ENCODE measurements at regions not wholly inside any gene's neighbourhood (a gene's known extent, or its start where the extent isn't known, plus 50 kb on each side); places are given as distances from the start of the nearest gene placed in this dataset.
"Not testable (repeated sequence)": the region's sequence is repeated elsewhere in the genome, so short reads cannot be mapped to it uniquely, and the experiment has no call there.

GRCh38 chr5:116862632-116863455 is 288.2 kb upstream of the SEMA6A start:
- POLR2A ChIA-PET: no interaction called here

DNA sequence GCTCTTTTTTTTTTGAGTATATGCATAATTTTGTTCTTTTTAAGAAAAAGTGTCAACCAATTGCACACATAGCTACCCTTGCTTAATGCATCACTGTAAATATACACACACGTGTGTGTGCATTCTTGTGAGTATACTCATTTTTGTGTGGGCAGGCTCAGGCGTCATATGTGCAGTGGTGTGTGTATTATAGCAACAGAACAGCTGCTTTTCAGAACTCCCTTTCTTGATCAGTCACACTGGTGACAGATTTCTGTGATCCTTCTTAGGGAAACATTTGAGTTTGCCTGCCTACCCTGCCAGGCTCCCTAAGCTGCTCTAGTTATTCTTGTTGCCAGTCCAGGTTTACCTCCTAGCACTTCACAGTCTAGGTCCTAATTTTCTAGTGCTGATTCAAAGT is 287.0 kb upstream of the SEMA6A start:
- TF ChIP-seq LEF1 (IDR thresholded peaks at IDR 0.05; ENCODE audit: borderline replicate concordance): no peak
- no peak for TF ChIP-seq ELF4 (IDR thresholded peaks at IDR 0.05)
- no peak for TF ChIP-seq CTBP1 (IDR thresholded peaks at IDR 0.05; ENCODE audit: borderline replicate concordance)
- TF ChIP-seq ARNT (IDR thresholded peaks at IDR 0.05): no peak
- TF ChIP-seq SP1 (IDR thresholded peaks at IDR 0.05): no peak
- no peak for TF ChIP-seq BHLHE40 (IDR thresholded peaks at IDR 0.05; ENCODE audit: borderline replicate concordance)
- no peak for TF ChIP-seq FOXM1 (IDR thresholded peaks at IDR 0.05; ENCODE audit: borderline replicate concordance)
- TF ChIP-seq HDGF (IDR thresholded peaks at IDR 0.05; ENCODE audit: borderline replicate concordance): no peak
- TF ChIP-seq TARDBP (IDR thresholded peaks at IDR 0.05): no peak
- no peak for TF ChIP-seq FOXK2 (IDR thresholded peaks at IDR 0.05)
- TF ChIP-seq, protein P1, sequence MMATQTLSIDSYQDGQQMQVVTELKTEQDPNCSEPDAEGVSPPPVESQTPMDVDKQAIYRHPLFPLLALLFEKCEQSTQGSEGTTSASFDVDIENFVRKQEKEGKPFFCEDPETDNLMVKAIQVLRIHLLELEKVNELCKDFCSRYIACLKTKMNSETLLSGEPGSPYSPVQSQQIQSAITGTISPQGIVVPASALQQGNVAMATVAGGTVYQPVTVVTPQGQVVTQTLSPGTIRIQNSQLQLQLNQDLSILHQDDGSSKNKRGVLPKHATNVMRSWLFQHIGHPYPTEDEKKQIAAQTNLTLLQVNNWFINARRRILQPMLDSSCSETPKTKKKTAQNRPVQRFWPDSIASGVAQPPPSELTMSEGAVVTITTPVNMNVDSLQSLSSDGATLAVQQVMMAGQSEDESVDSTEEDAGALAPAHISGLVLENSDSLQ (IDR thresholded peaks at IDR 0.05): no peak
- TF ChIP-seq L3MBTL2 (conservative IDR thresholded peaks at IDR 0.05): no peak
- no peak for TF ChIP-seq SUZ12 (IDR thresholded peaks at IDR 0.05)
- no peak for TF ChIP-seq ZNF384 (IDR thresholded peaks at IDR 0.05)
- TF ChIP-seq NFRKB (IDR thresholded peaks at IDR 0.05): no peak
- no peak for TF ChIP-seq FOXA1 (IDR thresholded peaks at IDR 0.05)
- no peak for DNase-seq (ENCODE audit: extremely low spot score)
- CTCF ChIA-PET: interaction anchor here (0.6 to 0.7 kb wide), 2 partner anchors 19 to 42 kb away, joined by 3 to 4 read pairs; no protein-coding TSS in a partner anchor
- POLR2A ChIA-PET: no interaction called here

More at GRCh38 chr5:116862632-116863455, 288.2 kb upstream of the SEMA6A start:
- CTCF ChIA-PET: interaction anchor here (0.6 kb wide), 1 partner anchor 82 kb away, joined by 3 read pairs; no protein-coding TSS in a partner anchor
- no peak for DNase-seq (ENCODE audit: extremely low spot score)
- no peak for TF ChIP-seq L3MBTL2 (conservative IDR thresholded peaks at IDR 0.05)
- no peak for TF ChIP-seq HDGF (IDR thresholded peaks at IDR 0.05; ENCODE audit: borderline replicate concordance)
- no peak for TF ChIP-seq CTBP1 (IDR thresholded peaks at IDR 0.05; ENCODE audit: borderline replicate concordance)
- TF ChIP-seq BHLHE40 (IDR thresholded peaks at IDR 0.05; ENCODE audit: borderline replicate concordance): no peak

DNA sequence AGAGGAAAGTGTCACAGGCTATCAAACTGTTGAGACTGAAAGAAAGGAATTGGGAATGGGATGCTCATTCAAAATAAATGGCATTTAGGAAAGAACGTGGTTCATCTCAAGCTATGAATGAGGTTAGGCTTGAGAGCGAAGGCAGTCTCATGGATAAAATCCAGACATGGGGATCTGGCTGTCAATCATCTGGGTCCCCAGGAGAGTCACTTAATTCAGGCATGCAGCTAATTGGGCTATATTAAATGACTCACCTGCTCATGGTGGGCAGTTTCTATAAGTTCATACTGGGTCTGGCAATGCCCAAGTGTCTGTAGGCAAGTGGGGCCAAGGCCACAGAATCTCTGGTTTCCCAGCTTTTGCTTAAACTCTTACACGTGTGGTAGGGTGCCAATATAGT is 286.5 kb upstream of the SEMA6A start:
- ChIA-PET CTCF (no interaction called here), POLR2A (no interaction called here)
- no peak for DNase-seq (ENCODE audit: extremely low spot score)
- no peak for TF ChIP-seq HDGF (IDR thresholded peaks at IDR 0.05; ENCODE audit: borderline replicate concordance)
- no peak for TF ChIP-seq FOXA1 (IDR thresholded peaks at IDR 0.05)
- TF ChIP-seq, protein P1 (IDR thresholded peaks at IDR 0.05): peak; percentile 66
- no peak for TF ChIP-seq TARDBP (IDR thresholded peaks at IDR 0.05)
- no peak for TF ChIP-seq ARNT (IDR thresholded peaks at IDR 0.05)
- no peak for TF ChIP-seq ELF4 (IDR thresholded peaks at IDR 0.05)
- no peak for TF ChIP-seq L3MBTL2 (conservative IDR thresholded peaks at IDR 0.05)
- no peak for TF ChIP-seq SUZ12 (IDR thresholded peaks at IDR 0.05)

- POLR2A ChIA-PET: no interaction called here
- TF ChIP-seq L3MBTL2 (conservative IDR thresholded peaks at IDR 0.05) (no peak), ELF4 (IDR thresholded peaks at IDR 0.05) (no peak), CTBP1 (IDR thresholded peaks at IDR 0.05; ENCODE audit: borderline replicate concordance) (no peak), SP1 (IDR thresholded peaks at IDR 0.05) (no peak), FOXA1 (IDR thresholded peaks at IDR 0.05) (no peak), FOXM1 (IDR thresholded peaks at IDR 0.05; ENCODE audit: borderline replicate concordance) (no peak), FOXK2 (IDR thresholded peaks at IDR 0.05) (no peak), ZNF384 (IDR thresholded peaks at IDR 0.05) (no peak), BHLHE40 (IDR thresholded peaks at IDR 0.05; ENCODE audit: borderline replicate concordance) (no peak), TARDBP (IDR thresholded peaks at IDR 0.05) (no peak), LEF1 (IDR thresholded peaks at IDR 0.05; ENCODE audit: borderline replicate concordance) (no peak), SUZ12 (IDR thresholded peaks at IDR 0.05) (no peak)
- TF ChIP-seq, protein P1 (IDR thresholded peaks at IDR 0.05): no peak
- no peak for DNase-seq (ENCODE audit: extremely low spot score)
- CTCF ChIA-PET: no interaction called here
These were observed 285.2 kb upstream of the SEMA6A start for GRCh38 chr5:116859666-116860320.

GRCh38 chr5:116858705-116859333 is 284.2 kb upstream of the SEMA6A start:
- no peak for DNase-seq (ENCODE audit: extremely low spot score)
- ChIA-PET CTCF (no interaction called here), POLR2A (no interaction called here)
- no peak for TF ChIP-seq FOXK2 (IDR thresholded peaks at IDR 0.05)
- TF ChIP-seq SP1 (IDR thresholded peaks at IDR 0.05): no peak
- no peak for TF ChIP-seq ELF4 (IDR thresholded peaks at IDR 0.05)
- TF ChIP-seq TARDBP (IDR thresholded peaks at IDR 0.05): no peak
- no peak for TF ChIP-seq HDGF (IDR thresholded peaks at IDR 0.05; ENCODE audit: borderline replicate concordance)
- TF ChIP-seq ARNT (IDR thresholded peaks at IDR 0.05): no peak
- TF ChIP-seq NFRKB (IDR thresholded peaks at IDR 0.05): no peak
- TF ChIP-seq CTBP1 (IDR thresholded peaks at IDR 0.05; ENCODE audit: borderline replicate concordance): no peak

DNA sequence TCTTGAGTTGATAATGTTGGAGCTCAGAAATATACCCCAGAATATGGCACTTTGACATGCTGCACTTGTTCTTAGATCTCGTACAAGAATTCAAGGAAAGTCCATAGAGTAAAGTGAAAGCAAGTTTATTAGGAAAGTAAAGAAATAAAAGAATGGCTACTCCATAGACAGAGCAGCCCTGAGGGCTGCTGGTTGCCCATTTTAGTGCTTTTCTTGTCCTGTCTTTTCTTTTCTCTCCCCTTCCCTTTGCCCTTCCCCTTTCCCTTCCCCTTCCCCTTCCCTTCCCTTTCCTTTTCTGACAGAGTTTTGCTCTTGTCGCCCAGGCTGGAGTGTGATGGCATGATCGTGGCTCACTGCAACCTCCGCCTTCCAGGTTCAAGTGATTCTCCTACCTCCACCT is 283.4 kb upstream of the SEMA6A start:
- POLR2A ChIA-PET; CTCF ChIA-PET; DNase-seq (ENCODE audit: extremely low spot score): not testable (repeated sequence)

Data from HEK293T (cell line).